DOHH2 (cell line): ENCODE measurements at regions not wholly inside any gene's neighbourhood (a gene's known extent, or its start where the extent isn't known, plus 50 kb on each side); places are given as distances from the start of the nearest gene placed in this dataset.

ENCODE experiments used
- H3F3A ChIP-seq: fragments of 200-600 bp; sonication (generic), shearing (Covaris generic); 2 replicates; pipeline ENCODE4 v1.6.0; 2016; ENCODE audit warnings: antibody characterized with exemption, mild to moderate bottlenecking; ENCODE audit not compliant: control insufficient read depth, insufficient read depth
- H3K27ac ChIP-seq: fragments of 200-600 bp; sonication (generic); 2 replicates; pipeline ENCODE4 v1.5.1; 2014; ENCODE audit warnings: low read depth, mild to moderate bottlenecking, low read length, moderate library complexity
- H3K27me3 ChIP-seq: fragments of 200-600 bp; sonication (generic); 2 replicates; pipeline ENCODE4 v1.6.1; 2014; ENCODE audit warnings: mild to moderate bottlenecking, low read length, mixed read lengths; ENCODE audit not compliant: control insufficient read depth
- H3K36me3 ChIP-seq: fragments of 200-600 bp; sonication (generic); 2 replicates; pipeline ENCODE4 v1.6.1; 2014; ENCODE audit warnings: mild to moderate bottlenecking, low read length, moderate library complexity, mixed read lengths; ENCODE audit not compliant: control insufficient read depth
- H3K4me1 ChIP-seq: fragments of 200-600 bp; sonication (generic); 2 replicates; pipeline ENCODE4 v1.6.1; 2014; ENCODE audit warnings: mild to moderate bottlenecking, low read length, mixed read lengths; ENCODE audit not compliant: control insufficient read depth
- H3K4me2 ChIP-seq: fragments of 200-600 bp; sonication (generic); 2 replicates; pipeline ENCODE4 v1.6.0; 2014; ENCODE audit warnings: mild to moderate bottlenecking, low read length, moderate library complexity
- H3K4me3 ChIP-seq: fragments of 200-600 bp; sonication (generic); 2 replicates; pipeline ENCODE4 v1.5.1; 2014; ENCODE audit warnings: mild to moderate bottlenecking, low read length, mixed read lengths
- H3K79me2 ChIP-seq: fragments of 200-600 bp; sonication (generic); 2 replicates; pipeline ENCODE4 v1.6.1; 2014; ENCODE audit warnings: mild to moderate bottlenecking, low read length, mixed read lengths; ENCODE audit not compliant: control insufficient read depth
- H3K9me2 ChIP-seq: fragments of 200-600 bp; sonication (generic); replicated peaks from 2 replicates; pipeline ENCODE4 v1.6.1; 2014; ENCODE audit warnings: mild to moderate bottlenecking, low read length, mixed read lengths; ENCODE audit not compliant: control insufficient read depth
- H3K9me3 ChIP-seq: fragments of 200-600 bp; sonication (generic); 2 replicates; pipeline ENCODE4 v1.6.1; 2014; ENCODE audit warnings: antibody characterized with exemption, low read length, mixed read lengths; ENCODE audit not compliant: control insufficient read depth, insufficient read depth
- H4K20me1 ChIP-seq: fragments of 200-600 bp; sonication (generic); 2 replicates; pipeline ENCODE4 v1.6.0; 2014; ENCODE audit warnings: low read depth, mild to moderate bottlenecking, antibody characterized with exemption, low read length, moderate library complexity; ENCODE audit not compliant: control insufficient read depth, insufficient read depth
- EZH2phosphoT487 ChIP-seq: fragments of 200-600 bp; sonication (generic); IDR thresholded peaks from 2 replicates; pipeline ENCODE4 v1.6.1; 2017; ENCODE audit warnings: borderline replicate concordance, mild to moderate bottlenecking, antibody characterized with exemption, low read length, moderate library complexity, mixed read lengths
- TF ChIP-seq, protein P1 (sequence below): fragments of 200-600 bp; sonication (generic); IDR thresholded peaks from one replicate; pipeline ENCODE4 v1.5.1; 2014; ENCODE audit warnings: antibody characterized with exemption, mild to moderate bottlenecking, low read depth, low read length; ENCODE audit not compliant: poor library complexity, severe bottlenecking

DNA sequence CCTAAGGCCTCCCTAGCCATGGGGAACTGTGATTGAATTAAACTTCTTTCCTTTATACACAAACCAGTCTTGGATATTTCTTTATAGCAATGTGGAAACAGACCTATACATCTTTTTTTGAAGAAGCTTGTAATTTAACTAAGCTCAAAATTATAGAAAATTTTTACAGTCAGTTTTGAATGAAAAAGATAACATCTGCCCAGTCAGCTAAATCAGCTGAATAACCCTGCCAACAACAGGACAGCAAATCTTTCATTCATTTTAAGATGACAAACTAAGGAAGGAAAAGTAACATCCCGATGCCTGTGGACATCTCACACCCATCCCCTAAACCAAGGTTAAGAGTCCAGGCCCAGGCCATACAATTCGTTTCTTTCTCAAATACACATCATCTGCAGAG lies 541.3 kb upstream of the SLC39A10 start:
- no peak for TF ChIP-seq EZH2phosphoT487
- TF ChIP-seq, protein P1, sequence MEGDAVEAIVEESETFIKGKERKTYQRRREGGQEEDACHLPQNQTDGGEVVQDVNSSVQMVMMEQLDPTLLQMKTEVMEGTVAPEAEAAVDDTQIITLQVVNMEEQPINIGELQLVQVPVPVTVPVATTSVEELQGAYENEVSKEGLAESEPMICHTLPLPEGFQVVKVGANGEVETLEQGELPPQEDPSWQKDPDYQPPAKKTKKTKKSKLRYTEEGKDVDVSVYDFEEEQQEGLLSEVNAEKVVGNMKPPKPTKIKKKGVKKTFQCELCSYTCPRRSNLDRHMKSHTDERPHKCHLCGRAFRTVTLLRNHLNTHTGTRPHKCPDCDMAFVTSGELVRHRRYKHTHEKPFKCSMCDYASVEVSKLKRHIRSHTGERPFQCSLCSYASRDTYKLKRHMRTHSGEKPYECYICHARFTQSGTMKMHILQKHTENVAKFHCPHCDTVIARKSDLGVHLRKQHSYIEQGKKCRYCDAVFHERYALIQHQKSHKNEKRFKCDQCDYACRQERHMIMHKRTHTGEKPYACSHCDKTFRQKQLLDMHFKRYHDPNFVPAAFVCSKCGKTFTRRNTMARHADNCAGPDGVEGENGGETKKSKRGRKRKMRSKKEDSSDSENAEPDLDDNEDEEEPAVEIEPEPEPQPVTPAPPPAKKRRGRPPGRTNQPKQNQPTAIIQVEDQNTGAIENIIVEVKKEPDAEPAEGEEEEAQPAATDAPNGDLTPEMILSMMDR: no peak
- no peaks in the 10 kb centered on the region for H3K9me2 ChIP-seq
- H3K79me2 ChIP-seq: no peaks in the 10 kb centered on the region
- H3K9me3 ChIP-seq: no peaks in the 10 kb centered on the region; the same call in 1 of the 2 replicates
- no peaks in the 10 kb centered on the region for H3K36me3 ChIP-seq
- no peaks in the 10 kb centered on the region; the same call in 1 of the 2 replicates for H3K27me3 ChIP-seq
- no peaks in the 10 kb centered on the region for H3K4me1 ChIP-seq
- no peak overlapping the region for H3K27ac ChIP-seq
- H3K4me2 ChIP-seq: no peak overlapping the region
- no peak overlapping the region for H3K4me3 ChIP-seq
- no peaks in the 10 kb centered on the region for H4K20me1 ChIP-seq
- no peaks in the 10 kb centered on the region for H3F3A ChIP-seq

DNA sequence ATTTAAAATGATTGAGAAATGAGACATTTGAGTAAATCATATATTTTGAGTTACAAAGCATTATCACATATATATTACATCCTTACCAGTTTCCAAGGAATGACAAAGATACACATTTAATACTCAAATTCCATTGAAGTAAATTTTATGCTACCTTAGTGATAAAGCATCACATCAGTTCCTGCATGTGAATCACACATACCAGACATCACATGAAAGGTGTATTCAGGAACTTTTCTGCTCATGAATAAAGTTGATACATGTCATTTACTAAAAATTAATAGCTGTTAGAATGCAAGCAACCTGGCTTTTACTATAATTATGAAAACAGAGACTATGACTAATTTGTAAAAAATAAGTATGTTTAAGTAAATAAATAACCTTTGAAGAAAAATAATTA lies 548.8 kb upstream of the SLC39A10 start:
- no peaks in the 10 kb centered on the region for H3K4me1 ChIP-seq
- H3K4me3 ChIP-seq: no peak overlapping the region
- H3K27me3 ChIP-seq: no peaks in the 10 kb centered on the region; the same call in 1 of the 2 replicates
- TF ChIP-seq, protein P1: no peak
- no peak for TF ChIP-seq EZH2phosphoT487
- no peaks in the 10 kb centered on the region for H3K9me2 ChIP-seq
- no peaks in the 10 kb centered on the region for H4K20me1 ChIP-seq
- H3K36me3 ChIP-seq: no peaks in the 10 kb centered on the region
- H3F3A ChIP-seq: no peaks in the 10 kb centered on the region
- H3K9me3 ChIP-seq: no peaks in the 10 kb centered on the region
- H3K79me2 ChIP-seq: no peaks in the 10 kb centered on the region
- H3K4me2 ChIP-seq: no peak overlapping the region
- no peak overlapping the region for H3K27ac ChIP-seq

DNA sequence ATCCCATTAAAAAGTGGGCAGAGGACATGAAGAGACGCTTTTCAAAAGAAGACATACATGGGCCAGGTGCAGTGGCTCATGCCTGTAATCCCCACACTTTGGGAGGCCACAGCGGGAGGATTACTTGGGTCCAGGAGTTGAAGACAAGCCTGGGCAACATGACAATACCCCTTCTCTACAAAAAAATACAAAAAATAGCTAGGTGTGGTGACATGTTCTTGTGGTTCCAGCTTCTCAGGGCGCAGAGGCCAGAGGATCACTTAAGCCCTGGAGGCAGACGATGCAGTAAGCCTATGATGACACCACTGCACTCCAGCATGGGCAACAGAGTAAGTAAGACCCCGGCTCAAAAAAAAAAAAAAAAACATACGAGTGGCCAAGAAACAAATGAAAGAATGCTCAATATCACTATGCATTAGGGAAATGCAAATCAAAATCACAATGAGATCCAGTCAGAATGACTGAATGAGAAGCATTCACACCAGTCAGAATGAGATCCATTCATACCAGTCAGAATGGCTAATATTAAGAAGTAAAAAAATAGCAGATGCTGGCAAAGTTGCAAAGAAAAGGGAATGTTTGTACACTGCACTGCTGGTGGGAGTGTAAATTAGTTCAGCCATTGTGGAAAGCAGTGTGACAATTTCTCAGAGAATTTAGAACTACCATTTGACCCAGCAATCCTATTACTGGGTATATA lies 550.2 kb upstream of the SLC39A10 start:
- no peaks in the 10 kb centered on the region for H3K79me2 ChIP-seq
- no peaks in the 10 kb centered on the region for H3K4me1 ChIP-seq
- H4K20me1 ChIP-seq: no peaks in the 10 kb centered on the region
- TF ChIP-seq EZH2phosphoT487: no peak
- TF ChIP-seq, protein P1: no peak
- H3K36me3 ChIP-seq: no peaks in the 10 kb centered on the region
- H3K4me3 ChIP-seq: no peak overlapping the region
- H3K27ac ChIP-seq: no peak overlapping the region
- no peaks in the 10 kb centered on the region; the same call in 1 of the 2 replicates for H3K27me3 ChIP-seq
- H3F3A ChIP-seq: no peaks in the 10 kb centered on the region
- H3K4me2 ChIP-seq: no peak overlapping the region
- H3K9me2 ChIP-seq: no peaks in the 10 kb centered on the region
- no peaks in the 10 kb centered on the region for H3K9me3 ChIP-seq
